Thoracic aorta (tissue), 2 donors: ENCODE measurements at regions not wholly inside any gene's neighbourhood (a gene's known extent, or its start where the extent isn't known, plus 50 kb on each side); places are given as distances from the start of the nearest gene placed in this dataset.

Experiments used
- ATAC-seq: fragments of 150-250 bp; one replicate; pipeline ENCODE4 v1.8.0; 2017; ENCODE audit warnings: low read depth; ENCODE audit not compliant: insufficient number of reproducible peaks, low FRiP score
- DNase-seq: peaks from one replicate; pipeline ENCODE4 v3.0.0-alpha.2; 2020; ENCODE audit warnings: low spot score
- H3K27ac ChIP-seq, 2 donors: fragments of 200-600 bp; sonication (generic); 1 replicate in 1 of 2; 2 replicates in 1 of 2; pipeline ENCODE4 v1.5.1; 2016; ENCODE audit warnings: mild to moderate bottlenecking in 2 of 2, moderate library complexity in 2 of 2
- H3K27me3 ChIP-seq: fragments of 200-600 bp; sonication (generic); replicated peaks from 2 replicates; pipeline ENCODE4 v1.6.0; 2016; ENCODE audit warnings: mild to moderate bottlenecking; ENCODE audit not compliant: insufficient read depth
- H3K36me3 ChIP-seq: fragments of 200-600 bp; sonication (generic); one replicate; pipeline ENCODE4 v1.5.1; 2016
- H3K4me1 ChIP-seq, 2 donors: fragments of 200-600 bp; sonication (generic); 1 replicate in 1 of 2; 2 replicates in 1 of 2; pipeline versions ENCODE4 v1.5.1 to v1.6.0; 2016; ENCODE audit warnings: low read depth in 2 of 2, mild to moderate bottlenecking in 1 of 2; ENCODE audit not compliant: control insufficient read depth in 1 of 2
- H3K4me3 ChIP-seq: fragments of 200-600 bp; sonication (generic); 2 replicates; pipeline ENCODE4 v1.5.1; 2016; ENCODE audit warnings: mild to moderate bottlenecking
- H3K9me3 ChIP-seq: fragments of 200-600 bp; sonication (generic); 2 replicates; pipeline ENCODE4 v1.5.1; 2016
- CTCF ChIP-seq: fragments of 200-600 bp; sonication (generic); IDR thresholded peaks from one replicate; pipeline ENCODE4 v1.5.1; 2019; ENCODE audit warnings: antibody characterized with exemption

GRCh38 chr5:152092580-152092979 is 167.9 kb upstream of the GLRA1 start:
- ATAC-seq: no peak
- H3K36me3 ChIP-seq: no peaks in the 10 kb centered on the region
- H3K27ac ChIP-seq: no peak overlapping the region
- H3K4me3 ChIP-seq: no peak overlapping the region
- DNase-seq: no peak
- H3K27me3 ChIP-seq: no peaks in the 10 kb centered on the region
- H3K9me3 ChIP-seq: no peaks in the 10 kb centered on the region
- H3K4me1 ChIP-seq: no peaks in the 10 kb centered on the region
- no peak for TF ChIP-seq CTCF

- Histone ChIP-seq H3K27ac (no peak overlapping the region), H3K9me3 (no peaks in the 10 kb centered on the region), H3K4me1 (no peaks in the 10 kb centered on the region), H3K27me3 (no peaks in the 10 kb centered on the region), H3K36me3 (no peaks in the 10 kb centered on the region), H3K4me3 (no peak overlapping the region)
- no peak for DNase-seq
- no peak for TF ChIP-seq CTCF
- ATAC-seq: no peak
Observed at GRCh38 chr5:152089644-152090043, 165.0 kb upstream of the GLRA1 start.

DNA sequence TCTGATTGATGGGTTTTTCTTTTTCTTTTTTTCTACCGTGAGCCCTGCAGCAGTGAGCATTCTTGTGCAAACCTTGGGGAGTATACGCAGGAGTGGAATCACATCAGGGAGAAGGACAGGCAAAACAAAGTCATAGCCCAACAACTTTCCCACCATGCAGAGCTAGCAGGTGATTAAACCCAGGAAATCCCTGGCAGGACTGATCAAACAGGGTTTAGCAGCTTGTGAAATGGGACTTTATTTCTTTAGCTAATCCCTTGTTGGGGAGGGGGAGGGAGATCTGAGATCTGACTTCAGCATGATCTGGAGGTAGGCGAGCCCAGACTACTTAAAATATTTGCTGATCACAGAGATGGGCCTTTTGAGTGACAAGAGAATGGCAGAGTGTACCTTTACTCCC is 162.0 kb upstream of the GLRA1 start:
- Histone ChIP-seq H3K4me3 (no peak overlapping the region), H3K9me3 (no peaks in the 10 kb centered on the region), H3K27me3 (no peaks in the 10 kb centered on the region), H3K4me1 (no peaks in the 10 kb centered on the region), H3K36me3 (no peaks in the 10 kb centered on the region), H3K27ac (no peak overlapping the region)
- TF ChIP-seq CTCF: no peak
- no peak for ATAC-seq
- no peak for DNase-seq

DNA sequence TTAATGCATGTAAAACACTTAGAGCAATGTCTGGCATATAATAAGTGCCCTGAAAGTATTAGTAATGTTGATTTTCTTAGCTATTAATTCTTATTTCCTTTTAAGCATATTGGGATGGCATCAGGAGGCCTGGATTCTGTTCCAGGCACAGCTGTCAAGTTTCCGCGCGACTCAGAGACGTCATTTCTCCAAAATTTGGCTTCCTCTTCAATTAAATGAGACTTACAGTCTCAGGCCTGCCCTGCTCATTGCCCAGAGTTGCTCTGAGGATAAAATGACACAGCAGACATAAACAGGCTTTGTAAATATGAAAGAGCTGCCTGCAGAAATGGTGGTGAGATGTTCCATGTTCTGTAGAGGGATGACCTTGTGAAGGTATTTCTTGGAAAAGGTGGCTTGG is 159.8 kb upstream of the GLRA1 start:
- DNase-seq: no peak
- TF ChIP-seq CTCF: no peak
- no peak overlapping the region for H3K4me3 ChIP-seq
- no peak overlapping the region for H3K27ac ChIP-seq
- H3K36me3 ChIP-seq: no peaks in the 10 kb centered on the region
- no peaks in the 10 kb centered on the region for H3K4me1 ChIP-seq
- no peaks in the 10 kb centered on the region for H3K9me3 ChIP-seq
- no peaks in the 10 kb centered on the region for H3K27me3 ChIP-seq
- no peak for ATAC-seq

GRCh38 chr5:152083231-152083630 is 158.6 kb upstream of the GLRA1 start:
- Histone ChIP-seq H3K4me1 (no peaks in the 10 kb centered on the region), H3K36me3 (no peaks in the 10 kb centered on the region), H3K9me3 (no peaks in the 10 kb centered on the region), H3K27me3 (no peaks in the 10 kb centered on the region), H3K27ac (no peak overlapping the region), H3K4me3 (no peak overlapping the region)
- no peak for DNase-seq
- no peak for TF ChIP-seq CTCF
- ATAC-seq: no peak
